Ammon's horn (tissue), 1 donor: ENCODE measurements at regions not wholly inside any gene's neighbourhood (a gene's known extent, or its start where the extent isn't known, plus 50 kb on each side); places are given as distances from the start of the nearest gene placed in this dataset.
A peak's percentile ranks its signal among the peaks of the same experiment; 100 is the strongest.
"Not testable (repeated sequence)": the region's sequence is repeated elsewhere in the genome, so short reads cannot be mapped to it uniquely, and the experiment has no call there.

Experiments used
- DNase-seq: peaks from one replicate; pipeline ENCODE4 v3.0.0-alpha.2; 2016; ENCODE audit warnings: low spot score

DNA sequence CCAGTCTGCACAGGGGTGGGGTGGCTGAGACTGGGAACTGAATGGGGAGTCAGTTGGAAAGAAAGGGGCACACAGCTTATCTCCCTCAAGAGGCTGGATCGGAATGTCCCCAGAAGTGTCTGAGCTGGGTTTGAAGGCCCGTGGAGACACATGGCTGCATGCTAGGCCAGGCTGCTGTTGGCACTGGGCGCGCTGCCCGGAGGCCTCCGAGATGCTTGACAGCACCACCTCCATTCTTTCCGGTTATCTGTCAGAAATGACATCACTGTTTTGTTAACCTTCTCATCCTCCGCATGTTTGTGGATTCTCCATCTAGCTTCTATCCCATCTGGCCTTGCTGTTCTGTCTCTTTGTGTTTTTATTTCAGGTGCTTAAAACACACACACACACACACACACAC is 85.5 kb downstream of the APIP start:
- DNase-seq: no peak

- no peak for DNase-seq
These were observed 86.1 kb downstream of the APIP start for GRCh38 chr11:34830035-34830434.

DNA sequence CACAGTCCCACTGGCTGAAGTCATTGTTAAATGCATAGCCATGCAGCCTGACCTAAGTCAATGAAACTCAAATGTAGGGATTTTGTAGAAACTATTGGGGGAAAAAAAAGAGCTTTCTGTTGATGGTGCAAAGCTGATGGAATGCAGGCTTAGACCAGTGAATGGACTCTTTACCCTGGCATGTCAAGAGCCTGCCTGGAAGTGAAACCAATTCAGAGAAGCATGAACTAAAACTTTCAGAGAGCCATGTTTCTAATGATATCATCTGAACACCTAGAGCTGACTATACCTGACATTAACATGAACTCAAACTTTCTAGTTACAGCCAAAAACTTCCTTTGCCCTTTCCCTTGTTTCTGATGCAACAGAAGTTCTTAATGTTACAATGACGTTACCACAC is 89.0 kb downstream of the APIP start:
- DNase-seq: no peak

- DNase-seq: no peak
These were observed 89.8 kb downstream of the APIP start for GRCh38 chr11:34826384-34826726.

DNA sequence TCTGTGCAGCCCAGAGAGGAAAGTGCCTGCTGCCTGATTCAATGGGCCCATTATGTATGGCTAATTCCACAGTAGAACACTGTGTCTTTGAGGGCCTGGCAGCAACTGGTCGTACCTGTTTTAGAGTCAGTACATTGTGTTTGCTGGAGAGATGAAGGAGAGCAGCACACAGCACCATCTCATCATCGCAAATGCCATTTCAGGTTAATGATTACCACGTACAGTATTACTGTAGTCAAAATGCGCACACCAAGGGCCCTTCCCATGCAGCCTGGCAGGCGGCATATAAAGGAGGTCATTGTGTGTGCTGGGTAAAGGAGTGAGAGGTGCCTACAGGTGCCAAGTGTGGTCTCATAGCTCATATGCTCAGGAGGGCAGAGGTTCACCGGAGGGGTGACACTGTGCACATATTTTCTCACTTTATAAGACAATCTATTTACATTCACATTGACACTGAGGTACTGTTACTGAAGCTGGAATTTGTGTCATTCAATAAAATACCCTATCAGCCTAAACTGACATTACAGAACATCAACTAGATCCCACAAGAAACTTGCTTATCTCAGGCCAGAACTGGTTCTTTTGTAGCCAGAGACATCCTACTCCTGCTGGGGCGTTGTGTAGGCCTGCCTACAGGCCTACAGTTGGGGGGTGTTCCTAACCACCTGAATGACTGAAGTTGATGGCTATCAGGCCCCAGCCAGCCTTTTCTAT is 90.4 kb downstream of the APIP start:
- peak; percentile 50 for DNase-seq

GRCh38 chr11:34825315-34825669 is 90.9 kb downstream of the APIP start:
- no peak for DNase-seq

DNA sequence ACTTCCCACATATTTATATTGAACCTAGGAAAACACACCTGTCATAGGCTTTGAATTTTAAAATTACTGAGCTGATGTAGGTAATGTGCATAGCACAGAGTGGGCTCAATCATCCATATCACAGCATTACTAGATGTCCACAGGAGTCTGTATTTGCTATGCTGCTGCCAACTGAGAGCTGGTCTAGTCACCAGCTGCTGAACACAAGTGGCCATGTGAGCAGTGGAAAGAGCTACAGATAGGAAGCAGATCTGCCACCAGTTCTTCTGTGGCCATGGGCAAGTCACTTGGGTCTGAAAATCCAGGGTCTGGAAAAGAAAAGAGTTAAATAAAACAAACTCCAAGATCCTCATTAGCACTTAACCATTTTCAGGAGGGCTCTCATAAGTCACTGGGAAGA is 91.8 kb downstream of the APIP start:
- no peak for DNase-seq

GRCh38 chr11:34823639-34824038 is 92.5 kb downstream of the APIP start:
- DNase-seq: no peak

DNA sequence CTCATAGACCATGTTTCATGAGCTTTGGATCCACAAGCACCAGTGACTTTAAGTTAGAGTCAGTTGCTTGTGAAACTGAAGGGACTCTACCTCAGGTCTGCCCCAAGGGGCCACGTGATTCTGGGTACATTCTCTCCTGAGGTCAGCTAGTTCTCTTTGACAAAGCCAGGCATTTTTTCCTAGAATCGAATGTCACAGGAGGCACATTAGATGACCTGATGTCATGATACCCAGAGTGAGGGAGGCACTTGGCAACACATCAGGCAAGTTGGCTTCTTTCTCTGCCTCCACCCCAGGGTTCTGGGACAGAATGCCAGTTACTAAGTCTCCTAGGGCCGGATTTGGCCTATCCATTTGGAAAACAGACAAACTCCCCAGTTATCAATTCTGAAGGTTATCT is 93.0 kb downstream of the APIP start:
- no peak for DNase-seq

- DNase-seq: no peak
These were observed 96.3 kb downstream of the APIP start for GRCh38 chr11:34819740-34820482.

DNA sequence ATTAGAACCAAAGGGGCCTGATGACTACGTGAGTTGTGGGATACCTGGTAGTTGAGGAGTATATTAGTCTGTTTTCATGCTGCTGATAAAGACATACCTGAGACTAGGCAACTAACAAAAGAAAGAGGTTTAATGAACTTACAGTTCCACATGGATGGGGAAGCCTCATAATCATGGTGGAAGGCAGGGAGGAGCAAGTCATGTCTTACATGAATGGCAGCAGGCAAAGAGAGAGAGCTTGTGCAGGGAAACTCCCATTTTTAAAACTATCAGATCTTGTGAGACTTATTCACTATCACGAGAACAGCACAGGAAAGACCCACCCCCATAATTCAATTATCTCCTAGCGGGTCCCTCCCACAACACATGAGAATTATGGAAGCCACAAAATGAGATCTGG is 98.4 kb downstream of the APIP start:
- not testable (repeated sequence) for DNase-seq

DNA sequence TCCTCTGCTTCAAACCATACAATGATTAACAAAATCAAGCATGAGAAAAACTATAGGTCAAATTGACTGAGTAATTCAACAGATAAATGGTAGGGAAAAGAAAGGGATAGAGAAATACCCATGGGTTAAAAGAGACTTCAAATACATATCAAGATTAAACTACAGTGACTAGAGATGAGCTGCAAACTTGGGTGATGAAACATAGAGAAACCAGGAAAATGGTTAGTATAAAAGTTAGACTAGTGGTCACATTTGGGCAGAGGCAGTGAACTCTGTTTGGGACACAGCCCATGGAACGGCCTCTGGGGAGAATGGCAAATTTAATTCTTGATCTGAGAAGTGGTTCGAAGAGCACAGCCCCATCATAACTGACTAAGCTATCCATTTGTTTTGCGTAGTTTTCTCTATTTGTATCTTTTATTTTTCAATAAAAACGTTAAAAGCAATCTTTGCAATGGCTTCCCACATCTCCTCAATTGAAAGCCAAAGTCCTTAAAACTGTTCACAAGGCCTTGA is 99.4 kb downstream of the APIP start:
- no peak for DNase-seq

DNA sequence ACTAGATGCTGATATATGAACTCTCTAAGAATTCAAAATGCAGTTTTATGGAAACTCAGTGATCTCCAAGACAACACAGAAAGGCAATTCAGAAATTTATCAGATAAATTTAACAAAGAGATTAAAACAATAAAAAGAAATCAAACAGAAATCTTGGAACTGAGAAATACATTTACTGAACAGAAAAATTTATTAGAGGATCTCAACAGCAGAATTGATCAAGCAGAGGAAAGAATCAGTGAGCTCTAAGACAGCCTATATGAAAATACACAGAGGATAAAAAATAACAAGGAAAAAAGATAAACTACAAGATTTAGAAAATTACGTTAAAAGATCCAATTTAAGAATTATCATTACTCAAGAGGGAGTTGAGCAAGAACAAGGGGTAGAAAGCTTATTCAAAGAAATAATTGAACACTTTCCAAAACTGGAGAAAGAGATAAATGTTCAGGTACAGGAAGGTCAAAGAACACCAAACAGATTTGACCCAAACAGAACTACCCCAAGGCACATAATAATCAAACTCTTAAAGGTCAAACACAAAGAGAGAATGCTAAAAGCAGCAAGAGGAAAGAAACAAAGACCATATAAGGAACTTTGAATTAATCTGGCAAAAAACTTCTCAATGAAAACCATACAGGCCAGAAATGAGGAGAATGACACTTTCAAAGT is 103.1 kb downstream of the APIP start:
- no peak for DNase-seq

DNA sequence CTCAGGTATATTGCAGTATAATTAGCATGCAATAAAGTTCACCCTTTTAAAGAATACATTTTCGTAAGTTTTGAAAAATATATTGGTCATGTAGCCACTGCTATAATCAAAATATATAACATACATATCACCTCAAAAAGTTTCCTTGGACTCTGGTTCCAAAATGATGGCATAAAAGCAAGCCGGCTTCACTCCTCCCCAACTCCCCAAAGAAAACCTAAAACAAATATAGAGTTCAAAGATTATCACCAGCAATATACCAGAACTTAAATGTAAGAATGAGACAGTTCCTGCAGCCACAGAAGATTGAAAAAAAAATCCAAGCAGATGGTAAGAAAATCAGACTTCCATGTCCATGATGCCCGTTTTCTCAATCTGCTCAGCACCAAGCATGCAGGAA is 104.3 kb downstream of the APIP start:
- DNase-seq: no peak

- no peak for DNase-seq
These were observed 106.0 kb downstream of the APIP start for GRCh38 chr11:34810107-34810562.

DNA sequence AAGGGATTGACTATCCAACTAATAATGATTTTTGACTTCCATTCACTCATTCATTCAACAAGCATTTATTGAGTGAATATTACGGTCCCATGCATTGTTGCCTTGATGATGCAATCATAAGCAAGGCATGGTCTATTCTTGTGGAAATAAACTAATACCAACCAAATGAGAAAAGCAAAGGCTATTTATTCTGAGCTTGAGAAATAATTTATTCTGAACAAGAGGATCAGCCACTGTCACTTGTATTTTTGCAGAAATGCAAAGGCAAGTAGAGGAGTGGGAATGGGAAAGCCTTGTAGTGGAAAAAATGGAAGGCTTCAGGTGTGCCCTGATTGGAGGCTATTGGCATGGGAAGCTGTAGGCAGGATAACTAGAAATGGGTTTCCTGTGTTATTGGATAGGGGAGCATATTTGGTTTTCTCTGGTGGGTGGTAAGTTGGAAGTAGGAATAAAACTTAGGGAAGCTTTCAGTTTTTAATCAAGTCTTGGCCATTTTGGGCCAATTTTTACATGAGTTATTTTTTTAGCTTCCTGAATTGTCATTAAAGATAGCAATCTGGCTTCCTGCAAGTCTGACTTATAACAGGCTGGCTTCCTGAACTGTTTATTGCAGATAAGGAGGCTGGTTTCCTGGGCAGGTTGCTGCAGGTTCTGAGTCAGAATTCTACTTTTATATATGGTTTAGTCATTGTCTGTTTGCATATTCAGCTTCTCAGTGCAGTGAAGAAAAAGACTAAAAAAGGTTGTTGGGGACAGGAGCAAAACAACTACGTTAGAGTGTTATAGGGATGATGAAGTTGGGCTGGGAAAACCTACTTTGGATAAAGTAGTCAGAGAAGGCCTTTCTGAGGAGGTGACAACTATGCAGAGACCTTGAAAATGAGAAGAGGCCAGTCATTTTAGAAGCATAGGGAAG is 106.7 kb downstream of the APIP start:
- no peak for DNase-seq

DNA sequence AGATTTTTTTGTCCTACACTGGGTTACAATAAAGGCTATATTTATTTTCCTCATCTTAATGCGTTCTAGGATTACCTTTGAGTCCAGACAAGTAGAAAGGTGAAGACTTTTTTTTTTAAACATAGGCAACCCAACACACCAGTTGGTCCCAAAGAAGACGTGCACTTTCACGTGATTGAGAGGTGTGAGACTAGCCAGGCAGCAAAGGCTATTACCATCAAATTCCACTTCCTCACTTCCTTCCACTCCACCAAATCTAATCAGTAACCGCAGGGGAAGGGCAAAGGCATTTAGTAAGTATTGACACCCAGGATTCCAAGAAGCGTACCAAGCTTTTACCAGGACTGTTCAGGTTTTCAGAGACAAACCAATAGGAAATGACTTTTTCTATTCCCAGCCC is 109.3 kb downstream of the APIP start:
- DNase-seq: no peak

GRCh38 chr11:34805937-34806336 is 110.2 kb downstream of the APIP start:
- no peak for DNase-seq

- DNase-seq: no peak
These were observed 116.3 kb downstream of the APIP start for GRCh38 chr11:34799848-34800247.

- DNase-seq: no peak
These were observed 117.2 kb downstream of the APIP start for GRCh38 chr11:34798985-34799384.

DNA sequence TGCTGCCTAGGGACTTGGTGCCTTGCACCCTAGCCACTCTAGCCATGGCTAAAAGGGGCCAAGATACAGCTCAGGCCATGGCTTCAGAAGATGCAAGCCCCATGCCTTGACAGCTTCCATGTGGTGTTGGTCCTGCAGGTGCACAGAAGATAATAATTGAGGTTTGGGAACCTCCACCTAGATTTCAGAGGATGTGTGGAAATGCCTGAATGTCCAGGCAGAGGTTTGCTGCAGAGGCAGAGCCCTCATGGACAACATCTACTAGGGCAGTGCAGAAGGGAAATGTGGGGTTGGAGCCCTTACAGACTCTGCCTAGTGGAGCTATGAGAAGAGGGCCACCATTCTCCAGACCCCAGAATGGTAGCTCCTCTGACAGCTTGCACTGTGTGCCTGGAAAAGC is 118.7 kb downstream of the APIP start:
- not testable (repeated sequence) for DNase-seq

DNA sequence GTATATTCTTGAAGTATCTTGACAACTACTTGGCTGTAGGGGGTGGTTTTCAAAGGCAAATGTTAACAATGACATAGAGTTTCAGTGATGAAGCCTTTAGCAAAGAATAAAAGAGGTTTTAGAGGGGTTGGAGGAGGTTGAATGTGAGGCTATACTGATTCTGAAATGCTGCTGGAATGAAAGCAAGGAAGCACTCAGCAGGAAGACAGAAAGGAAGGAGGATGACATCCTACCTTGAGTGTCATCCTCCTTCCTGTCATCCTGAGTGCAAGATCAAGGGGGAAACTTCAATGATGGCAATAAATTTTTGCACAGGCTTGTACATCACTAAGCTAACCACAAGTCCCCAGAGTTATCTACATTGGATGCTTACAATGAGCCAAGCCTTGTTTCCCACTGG is 120.5 kb downstream of the APIP start:
- no peak for DNase-seq
